Immature natural killer cell (primary cell): ENCODE measurements at regions not wholly inside any gene's neighbourhood (a gene's known extent, or its start where the extent isn't known, plus 50 kb on each side); places are given as distances from the start of the nearest gene placed in this dataset.

Source experiments
- DNase-seq, 3 donors: peaks; one replicate each; pipeline ENCODE4 v3.0.0; 2022; ENCODE audit warnings: mixed read lengths in 1 of 3
- H3K27ac Mint-ChIP-seq, 6 donors: one replicate each; pipeline ENCODE4 v1.8.0; 2020; ENCODE audit warnings: mixed read lengths in 6 of 6, mild to moderate bottlenecking in 5 of 6, inconsistent platforms in 4 of 6, moderate library complexity in 3 of 6
- H3K27me3 Mint-ChIP-seq, 3 donors: one replicate each; pipeline ENCODE4 v1.8.0; 2020 to 2021; ENCODE audit warnings: low read depth in 3 of 3, mild to moderate bottlenecking in 3 of 3, mixed read lengths in 3 of 3, moderate library complexity in 3 of 3, inconsistent platforms in 1 of 3
- H3K36me3 Mint-ChIP-seq, 3 donors: one replicate each; pipeline ENCODE4 v1.8.0; 2020; ENCODE audit warnings: mixed read lengths in 3 of 3, inconsistent platforms in 2 of 3, mild to moderate bottlenecking in 2 of 3
- H3K4me1 Mint-ChIP-seq, 2 donors: one replicate each; pipeline ENCODE4 v1.8.0; 2020; ENCODE audit warnings: inconsistent platforms in 2 of 2, mild to moderate bottlenecking in 2 of 2, mixed read lengths in 2 of 2, moderate library complexity in 1 of 2
- H3K4me3 Mint-ChIP-seq, 5 donors: one replicate each; pipeline ENCODE4 v1.8.0; 2020; ENCODE audit warnings: mild to moderate bottlenecking in 5 of 5, mixed read lengths in 5 of 5, inconsistent platforms in 3 of 5, moderate library complexity in 3 of 5
- H3K9me3 Mint-ChIP-seq, 6 donors: one replicate each; pipeline ENCODE4 v1.8.0; 2020; ENCODE audit warnings: mild to moderate bottlenecking in 6 of 6, mixed read lengths in 6 of 6, inconsistent platforms in 4 of 6, moderate library complexity in 3 of 6

DNA sequence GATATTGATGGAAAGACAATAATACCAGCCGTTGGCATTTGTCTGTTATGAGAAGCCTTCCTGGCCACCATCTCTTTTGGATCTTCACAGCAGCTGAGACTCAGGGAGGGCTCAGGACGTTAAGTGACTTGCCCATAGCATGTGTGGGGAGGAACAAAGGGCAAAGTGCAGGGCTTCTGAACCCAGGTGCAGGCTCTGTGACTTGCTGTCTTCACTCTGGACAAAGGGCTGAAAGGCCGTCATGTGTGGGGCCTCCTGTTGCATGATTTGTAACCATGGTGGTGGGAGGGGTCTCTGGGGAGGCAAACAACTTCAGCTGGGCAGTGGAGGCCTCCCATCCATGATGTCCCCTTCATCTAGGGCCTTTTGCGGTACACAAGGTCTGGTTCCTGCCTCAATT, 65.5 kb upstream of the SIX2 start:
- Mint-ChIP-seq H3K27me3 (peaks cover 4 to 11% (median 5%) of the 10 kb centered on the region in 3 donors), H3K4me1 (no peaks in the 10 kb centered on the region), H3K27ac (no peak overlapping the region), H3K4me3 (no peak overlapping the region), H3K9me3 (peaks cover 0 to 1% (median 0%) of the 10 kb centered on the region in 6 donors), H3K36me3 (no peaks in the 10 kb centered on the region)
- no peak for DNase-seq

DNA sequence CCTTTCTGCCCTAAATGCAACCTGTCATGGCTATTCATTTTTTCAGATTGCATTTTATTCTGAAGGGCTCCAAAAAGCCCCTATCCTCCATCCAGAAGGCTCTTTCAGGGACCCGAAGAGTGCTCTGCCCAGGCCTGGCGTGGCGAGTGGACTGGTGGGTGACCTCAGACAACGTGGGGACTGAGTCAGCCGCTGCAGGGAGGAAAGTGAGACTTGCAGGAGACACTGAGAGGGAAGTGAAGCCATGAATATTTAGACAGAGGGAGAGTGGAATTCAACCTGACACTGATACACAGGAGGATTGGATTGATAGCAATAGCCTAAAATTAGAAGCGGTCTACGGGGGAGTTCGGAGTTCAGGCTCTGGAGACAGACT, 63.6 kb upstream of the SIX2 start:
- Mint-ChIP-seq H3K36me3 (no peaks in the 10 kb centered on the region), H3K4me1 (no peaks in the 10 kb centered on the region), H3K27me3 (peaks cover 4 to 15% (median 5%) of the 10 kb centered on the region in 3 donors), H3K9me3 (peaks cover 0 to 1% (median 0%) of the 10 kb centered on the region in 6 donors), H3K27ac (no peak overlapping the region), H3K4me3 (no peak overlapping the region)
- no peak for DNase-seq

DNA sequence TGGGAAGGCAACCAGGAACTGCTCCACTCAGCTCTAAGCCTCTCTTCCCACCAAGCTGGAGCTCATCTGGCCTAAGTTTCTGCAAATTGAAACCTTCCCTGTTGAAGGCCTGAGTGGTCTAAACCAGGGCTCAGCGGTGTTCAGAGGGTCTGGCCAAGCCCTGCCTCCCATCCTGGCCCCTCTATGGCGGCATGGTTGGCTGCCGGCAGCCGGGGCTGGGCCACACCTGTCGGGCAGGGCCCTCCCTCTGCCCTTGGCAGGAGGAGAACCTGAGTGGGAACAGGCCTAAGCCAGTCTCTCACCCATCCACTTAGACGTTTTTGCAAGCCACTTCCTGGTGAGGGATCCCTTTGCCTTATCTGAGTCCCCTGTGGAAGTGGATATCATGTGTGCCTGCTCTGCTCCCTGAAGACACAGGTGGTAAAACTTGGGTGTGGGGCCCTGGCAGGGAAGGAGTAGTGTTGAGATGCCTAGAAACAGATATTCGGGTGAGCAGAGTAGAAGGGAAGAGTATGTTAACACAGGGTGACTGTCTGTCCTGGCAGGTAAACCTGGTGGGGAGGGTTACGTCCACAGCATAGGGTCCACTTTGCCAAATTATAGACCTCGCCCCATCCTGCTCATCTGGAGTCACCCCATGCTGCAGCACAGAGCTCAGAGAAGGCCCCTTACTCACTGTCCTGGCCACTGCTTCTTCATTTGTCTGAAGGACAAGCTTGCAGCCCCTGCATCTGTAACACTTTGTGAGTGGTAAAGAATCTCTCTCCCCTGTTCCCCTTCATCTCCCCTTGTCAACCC, 63.0 kb upstream of the SIX2 start:
- Mint-ChIP-seq H3K36me3 (no peaks in the 10 kb centered on the region), H3K4me1 (no peaks in the 10 kb centered on the region), H3K4me3 (no peak overlapping the region), H3K27me3 (peaks cover 4 to 15% (median 5%) of the 10 kb centered on the region in 3 donors), H3K9me3 (peaks cover 0 to 1% (median 0%) of the 10 kb centered on the region in 6 donors), H3K27ac (no peak overlapping the region)
- DNase-seq = no peak

DNA sequence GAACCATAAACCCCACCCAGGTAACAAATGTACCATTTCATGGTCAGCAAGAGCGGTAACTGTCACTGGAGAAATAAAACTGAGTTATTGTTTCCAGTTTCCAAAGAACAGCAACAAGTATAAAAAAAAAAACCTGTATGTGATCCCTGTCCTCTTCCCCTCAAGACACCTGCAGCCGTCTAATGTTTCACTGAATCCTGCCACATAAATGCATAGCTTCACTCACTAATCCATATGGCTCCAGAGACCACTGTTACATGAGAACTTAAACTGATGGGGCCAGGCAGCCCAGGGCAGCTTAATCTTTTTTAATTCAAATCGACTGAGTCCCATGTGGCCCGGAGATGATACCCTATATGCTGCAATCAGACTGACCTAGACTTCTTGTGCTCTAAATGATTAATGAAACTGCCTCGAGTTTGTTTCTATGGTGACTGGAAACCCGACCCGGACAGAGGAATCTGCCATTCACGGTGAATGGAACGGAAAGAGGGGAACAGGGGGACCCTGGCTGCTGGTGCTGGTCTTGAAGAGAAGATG, 60.9 kb upstream of the SIX2 start:
- DNase-seq = no peak
- H3K9me3 Mint-ChIP-seq = no peaks in the 10 kb centered on the region
- H3K36me3 Mint-ChIP-seq = no peaks in the 10 kb centered on the region
- peaks cover 4 to 15% (median 5%) of the 10 kb centered on the region in 3 donors for H3K27me3 Mint-ChIP-seq
- no peak overlapping the region for H3K4me3 Mint-ChIP-seq
- H3K27ac Mint-ChIP-seq = no peak overlapping the region
- no peaks in the 10 kb centered on the region for H3K4me1 Mint-ChIP-seq

DNA sequence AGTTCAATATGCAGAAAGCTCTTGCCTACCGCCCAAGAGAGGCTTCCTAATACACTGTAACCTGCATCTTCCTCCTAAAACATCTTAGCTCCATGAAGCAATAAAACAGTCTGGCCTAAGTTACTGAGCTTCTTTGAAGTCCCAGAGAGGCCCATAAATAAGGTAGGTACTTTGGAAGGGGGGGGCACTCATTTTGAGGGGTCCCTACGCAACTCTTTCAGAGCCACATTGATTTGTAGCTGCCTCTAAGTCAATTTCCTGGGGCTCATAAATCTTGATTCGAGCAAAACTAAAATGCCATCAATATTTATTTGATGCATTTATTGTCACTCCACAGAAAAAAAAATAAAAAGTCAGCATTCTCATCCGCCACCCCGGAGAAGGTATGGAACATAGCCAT, 60.4 kb upstream of the SIX2 start:
- DNase-seq = no peak
- no peaks in the 10 kb centered on the region for H3K4me1 Mint-ChIP-seq
- no peaks in the 10 kb centered on the region for H3K36me3 Mint-ChIP-seq
- no peak overlapping the region for H3K4me3 Mint-ChIP-seq
- H3K27ac Mint-ChIP-seq = no peak overlapping the region
- peaks cover 4 to 15% (median 5%) of the 10 kb centered on the region in 3 donors for H3K27me3 Mint-ChIP-seq
- no peaks in the 10 kb centered on the region for H3K9me3 Mint-ChIP-seq

DNA sequence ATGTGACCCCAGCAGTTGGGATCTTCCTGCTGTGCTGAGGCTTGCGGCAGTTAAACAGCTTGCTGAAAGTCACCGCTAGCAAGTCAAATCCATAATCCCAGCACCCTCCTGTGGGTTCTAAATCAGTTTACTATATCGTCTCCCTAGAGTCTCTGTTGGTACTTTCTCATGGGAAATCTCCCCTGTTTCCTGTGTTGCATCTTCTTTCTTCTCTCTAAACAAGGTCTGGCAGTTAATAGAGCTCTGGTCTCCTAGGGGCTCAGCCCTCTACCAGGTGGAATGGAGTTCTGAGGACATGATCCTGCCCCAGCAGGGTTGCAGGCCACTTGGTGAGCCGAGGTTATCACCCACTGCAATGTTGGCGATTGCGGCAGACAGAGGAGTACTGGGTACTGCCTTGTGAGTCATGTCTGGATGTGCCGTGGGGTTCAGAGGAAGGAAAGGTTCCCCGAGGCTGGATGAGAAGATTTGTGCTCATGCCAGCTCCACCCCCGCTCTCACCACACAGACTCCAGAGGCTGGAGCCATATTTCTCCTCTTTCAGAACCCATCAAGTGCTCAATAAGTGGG, 59.4 kb upstream of the SIX2 start:
- H3K27me3 Mint-ChIP-seq = peaks cover 0 to 14% (median 5%) of the 10 kb centered on the region in 3 donors
- H3K9me3 Mint-ChIP-seq = no peaks in the 10 kb centered on the region
- H3K27ac Mint-ChIP-seq = no peak overlapping the region
- no peaks in the 10 kb centered on the region for H3K36me3 Mint-ChIP-seq
- no peaks in the 10 kb centered on the region for H3K4me1 Mint-ChIP-seq
- DNase-seq = no peak
- H3K4me3 Mint-ChIP-seq = no peak overlapping the region

DNA sequence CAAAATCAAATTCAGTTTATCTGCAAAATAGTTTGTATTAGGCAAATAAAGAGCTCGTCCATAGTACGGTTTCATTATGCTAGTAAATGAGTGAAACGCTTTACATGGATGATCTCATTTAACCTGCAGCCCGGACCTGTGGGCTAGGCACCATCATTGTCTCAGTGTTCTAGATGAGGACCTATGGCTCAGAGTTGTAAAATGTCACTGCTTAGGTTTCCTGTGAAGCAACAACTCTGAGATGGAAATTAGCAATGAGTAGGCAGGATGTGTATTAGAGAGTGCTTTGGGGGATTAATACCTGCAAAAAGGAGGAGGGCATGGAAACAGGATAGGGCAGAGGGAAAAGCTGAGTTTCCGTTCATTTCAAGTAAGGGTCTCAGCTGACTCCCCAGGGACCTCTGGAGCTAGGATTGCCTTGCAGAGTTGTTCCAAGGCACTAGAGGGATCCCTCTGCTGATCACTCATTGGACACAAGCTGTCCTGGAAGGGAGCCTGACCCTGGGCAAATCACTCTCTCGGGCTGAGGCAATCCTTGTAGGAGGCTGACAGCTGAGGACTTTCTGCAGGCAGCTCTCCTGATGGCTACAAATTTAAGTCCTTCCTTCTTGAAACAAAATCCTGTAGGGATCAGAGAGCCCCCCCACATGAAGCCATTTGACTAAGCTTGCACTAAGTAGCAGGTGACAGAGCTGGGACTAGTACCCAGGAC, 58.8 kb upstream of the SIX2 start:
- DNase-seq = no peak
- no peak overlapping the region for H3K27ac Mint-ChIP-seq
- no peak overlapping the region for H3K4me3 Mint-ChIP-seq
- H3K27me3 Mint-ChIP-seq = peaks cover 0 to 10% (median 5%) of the 10 kb centered on the region in 3 donors
- H3K9me3 Mint-ChIP-seq = no peaks in the 10 kb centered on the region
- no peaks in the 10 kb centered on the region for H3K4me1 Mint-ChIP-seq
- no peaks in the 10 kb centered on the region for H3K36me3 Mint-ChIP-seq
